ENCODE measurements at regions not wholly inside any gene's neighbourhood (a gene's known extent, or its start where the extent isn't known, plus 50 kb on each side); places are given as distances from the start of the nearest gene placed in this dataset.

DNA sequence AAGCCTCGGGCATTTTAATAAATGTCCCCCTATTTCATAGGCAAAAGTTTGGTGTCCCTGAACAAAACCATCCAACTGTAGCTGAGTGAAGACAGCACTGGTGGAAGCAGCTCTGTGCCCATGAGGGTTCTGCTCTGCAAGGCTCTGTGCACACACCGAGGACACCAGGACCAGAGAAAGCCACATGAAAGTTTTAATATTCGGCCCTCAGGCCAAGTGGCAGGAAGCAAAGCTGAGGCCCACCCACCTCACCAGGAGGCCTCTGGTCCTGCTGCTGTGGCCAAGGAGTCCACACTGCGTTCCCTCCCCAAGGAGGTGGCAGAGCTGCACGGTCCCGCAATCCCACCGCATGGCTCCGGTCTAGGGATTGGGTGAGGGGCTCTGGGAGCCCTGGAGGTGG is 62.6 kb upstream of the RPS6KA2 start:
- TF ChIP-seq, protein P1, sequence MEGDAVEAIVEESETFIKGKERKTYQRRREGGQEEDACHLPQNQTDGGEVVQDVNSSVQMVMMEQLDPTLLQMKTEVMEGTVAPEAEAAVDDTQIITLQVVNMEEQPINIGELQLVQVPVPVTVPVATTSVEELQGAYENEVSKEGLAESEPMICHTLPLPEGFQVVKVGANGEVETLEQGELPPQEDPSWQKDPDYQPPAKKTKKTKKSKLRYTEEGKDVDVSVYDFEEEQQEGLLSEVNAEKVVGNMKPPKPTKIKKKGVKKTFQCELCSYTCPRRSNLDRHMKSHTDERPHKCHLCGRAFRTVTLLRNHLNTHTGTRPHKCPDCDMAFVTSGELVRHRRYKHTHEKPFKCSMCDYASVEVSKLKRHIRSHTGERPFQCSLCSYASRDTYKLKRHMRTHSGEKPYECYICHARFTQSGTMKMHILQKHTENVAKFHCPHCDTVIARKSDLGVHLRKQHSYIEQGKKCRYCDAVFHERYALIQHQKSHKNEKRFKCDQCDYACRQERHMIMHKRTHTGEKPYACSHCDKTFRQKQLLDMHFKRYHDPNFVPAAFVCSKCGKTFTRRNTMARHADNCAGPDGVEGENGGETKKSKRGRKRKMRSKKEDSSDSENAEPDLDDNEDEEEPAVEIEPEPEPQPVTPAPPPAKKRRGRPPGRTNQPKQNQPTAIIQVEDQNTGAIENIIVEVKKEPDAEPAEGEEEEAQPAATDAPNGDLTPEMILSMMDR (IDR thresholded peaks at IDR 0.05 in 8 of 11, conservative IDR thresholded peaks at IDR 0.05 in 3 of 11), result no peak
- no peak for TF ChIP-seq POLR2AphosphoS5 (IDR thresholded peaks at IDR 0.05)

Measured in spleen (tissue), 7 donors.